ENCODE measurements at regions not wholly inside any gene's neighbourhood (a gene's known extent, or its start where the extent isn't known, plus 50 kb on each side); places are given as distances from the start of the nearest gene placed in this dataset.

- TF ChIP-seq CTCF (IDR thresholded peaks at IDR 0.05; ENCODE audit: low read length): no peak
- TF ChIP-seq EZH2 (optimal IDR thresholded peaks at IDR 0.05; ENCODE audit: low read depth, low read length): no peak
- no peak for TF ChIP-seq EZH2phosphoT487 (IDR thresholded peaks at IDR 0.05; ENCODE audit: low read length)
Measured at GRCh38 chr4:15153662-15154061, 151.4 kb downstream of the CPEB2 start.
